ENCODE measurements at regions not wholly inside any gene's neighbourhood (a gene's known extent, or its start where the extent isn't known, plus 50 kb on each side); places are given as distances from the start of the nearest gene placed in this dataset.

DNA sequence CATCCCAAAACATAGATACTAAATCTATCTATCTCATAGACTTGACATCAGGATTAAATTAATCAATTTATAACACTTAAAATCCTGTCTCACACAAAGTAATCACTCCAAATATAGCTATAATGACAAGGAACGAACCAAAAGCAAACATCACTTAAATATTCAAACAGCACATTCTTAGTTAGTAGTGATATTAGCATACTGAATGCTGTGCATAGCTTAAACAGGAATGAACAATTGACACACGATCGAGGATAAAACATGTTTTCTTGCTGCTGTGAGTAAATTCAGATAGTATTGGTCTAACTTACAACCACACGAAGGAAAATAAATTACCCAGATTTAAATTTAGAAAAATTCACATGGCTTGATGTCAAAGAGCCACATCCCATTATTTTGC lies 58.9 kb upstream of the SNTG2 start (continued):
- TF ChIP-seq CHD7 (IDR thresholded peaks at IDR 0.05; ENCODE audit: insufficient replicate concordance, low read length), result no peak
- TF ChIP-seq CTBP2 (IDR thresholded peaks at IDR 0.05; ENCODE audit: borderline replicate concordance, insufficient read depth, insufficient read length, low read length), result no peak
- TF ChIP-seq RAD21 (IDR thresholded peaks at IDR 0.05 in 1 of 2, conservative IDR thresholded peaks at IDR 0.05 in 1 of 2; ENCODE audit: low read depth in 2 of 2, low read length in 2 of 2), result no peak
- no peak for TF ChIP-seq YY1 (IDR thresholded peaks at IDR 0.05; ENCODE audit: low read depth, low read length)
